Fibroblast of lung (primary cell): ENCODE measurements at regions not wholly inside any gene's neighbourhood (a gene's known extent, or its start where the extent isn't known, plus 50 kb on each side); places are given as distances from the start of the nearest gene placed in this dataset.
"Not testable (repeated sequence)": the region's sequence is repeated elsewhere in the genome, so short reads cannot be mapped to it uniquely, and the experiment has no call there.

Source experiments
- DNase-seq, 2 donors: peaks; one replicate each; pipeline versions ENCODE4 v3.0.0 to v3.0.0-alpha.2; 2010; ENCODE audit warnings: low read depth in 2 of 2
- H2AFZ ChIP-seq: 2 replicates; pipeline ENCODE4 v1.5.1; 2012; ENCODE audit warnings: low read length, control low read depth, inconsistent platforms
- H3K27ac ChIP-seq: 2 replicates; pipeline ENCODE4 v1.5.1; 2011; ENCODE audit warnings: low read length, control low read depth; ENCODE audit not compliant: insufficient read depth
- H3K27me3 ChIP-seq: 2 replicates; pipeline ENCODE4 v1.5.1; 2011; ENCODE audit warnings: mild to moderate bottlenecking, low read length; ENCODE audit not compliant: control insufficient read depth, insufficient read depth
- H3K36me3 ChIP-seq: 2 replicates; pipeline ENCODE4 v1.5.1; 2011; ENCODE audit warnings: low read length; ENCODE audit not compliant: control insufficient read depth, insufficient read depth
- H3K4me1 ChIP-seq: 2 replicates; pipeline ENCODE4 v1.5.1; 2011; ENCODE audit warnings: low read length; ENCODE audit not compliant: control insufficient read depth, insufficient read depth; ENCODE audit errors: extremely low read depth
- H3K4me2 ChIP-seq: 2 replicates; pipeline ENCODE4 v1.5.1; 2011; ENCODE audit warnings: low read length, control low read depth; ENCODE audit not compliant: insufficient read depth; ENCODE audit errors: extremely low read depth
- H3K4me3 ChIP-seq, 4 experiments: fragments of 200-600 bp in 1 of 4; sonication (generic) in 1 of 4; replicated peaks in 1 of 4; 2 replicates each; pipeline ENCODE4 v1.5.1; 2011 to 2016; ENCODE audit warnings: low read length in 4 of 4, low read depth in 3 of 4, mild to moderate bottlenecking in 3 of 4, control low read depth in 2 of 4, inconsistent platforms in 1 of 4, mixed read lengths in 1 of 4; ENCODE audit not compliant: insufficient read depth in 1 of 4; ENCODE audit errors: control extremely low read depth in 1 of 4
- H3K79me2 ChIP-seq: 2 replicates; pipeline ENCODE4 v1.5.1; 2012; ENCODE audit warnings: mild to moderate bottlenecking, low read length, inconsistent platforms; ENCODE audit not compliant: control insufficient read depth, insufficient read depth
- H3K9ac ChIP-seq: 2 replicates; pipeline ENCODE4 v1.5.1; 2011; ENCODE audit warnings: mild to moderate bottlenecking, low read length, control low read depth; ENCODE audit not compliant: insufficient read depth
- H3K9me3 ChIP-seq: 2 replicates; pipeline ENCODE4 v1.5.1; 2012; ENCODE audit warnings: low read depth, low read length; ENCODE audit not compliant: control insufficient read depth, insufficient read depth
- H4K20me1 ChIP-seq: 2 replicates; pipeline ENCODE4 v1.5.1; 2011; ENCODE audit warnings: low read length; ENCODE audit not compliant: control insufficient read depth, insufficient read depth; ENCODE audit errors: extremely low read depth
- EZH2 ChIP-seq: IDR thresholded peaks from 2 replicates; pipeline ENCODE4 v1.5.1; 2012; ENCODE audit warnings: low read length, control low read depth, mild to moderate bottlenecking; ENCODE audit errors: missing control alignments
- TF ChIP-seq, protein P1 (sequence below), 2 donors: IDR thresholded peaks in 1 of 2; conservative IDR thresholded peaks in 1 of 2; 1 replicate in 1 of 2; 2 replicates in 1 of 2; pipeline ENCODE4 v1.5.1; 2011 to 2012; ENCODE audit warnings: low read length in 2 of 2, control low read depth in 1 of 2, inconsistent platforms in 1 of 2, low read depth in 1 of 2, mild to moderate bottlenecking in 1 of 2

DNA sequence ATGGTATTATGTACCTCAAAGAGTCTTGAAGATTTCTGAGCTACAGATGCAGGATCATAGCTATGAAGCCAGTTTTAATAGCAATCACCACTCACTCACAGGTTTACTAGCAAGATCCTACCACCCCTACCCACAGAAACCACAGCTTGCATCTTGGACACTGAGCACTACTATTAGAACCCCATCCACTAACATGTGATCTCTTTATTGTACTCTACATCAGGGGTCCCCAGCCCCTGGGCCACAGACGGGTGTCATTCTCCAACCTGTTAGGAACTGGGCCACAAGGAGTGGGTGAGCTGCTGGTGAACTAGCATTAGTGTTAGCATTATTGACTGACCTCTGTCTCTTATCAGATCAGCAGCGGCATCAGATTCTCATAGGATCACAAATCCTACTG is 844.8 kb upstream of the CHORDC1 start:
- Histone ChIP-seq H3K36me3 (no peaks in the 10 kb centered on the region), H3K4me3 (no peak overlapping the region), H3K79me2 (no peaks in the 10 kb centered on the region), H3K27me3 (no peaks in the 10 kb centered on the region), H3K9ac (no peak overlapping the region), H3K27ac (no peak overlapping the region), H3K4me2 (no peak overlapping the region), H3K4me1 (no peaks in the 10 kb centered on the region), H2AFZ (no peak overlapping the region), H4K20me1 (no peaks in the 10 kb centered on the region), H3K9me3 (no peaks in the 10 kb centered on the region)
- TF ChIP-seq EZH2 = no peak
- TF ChIP-seq, protein P1, sequence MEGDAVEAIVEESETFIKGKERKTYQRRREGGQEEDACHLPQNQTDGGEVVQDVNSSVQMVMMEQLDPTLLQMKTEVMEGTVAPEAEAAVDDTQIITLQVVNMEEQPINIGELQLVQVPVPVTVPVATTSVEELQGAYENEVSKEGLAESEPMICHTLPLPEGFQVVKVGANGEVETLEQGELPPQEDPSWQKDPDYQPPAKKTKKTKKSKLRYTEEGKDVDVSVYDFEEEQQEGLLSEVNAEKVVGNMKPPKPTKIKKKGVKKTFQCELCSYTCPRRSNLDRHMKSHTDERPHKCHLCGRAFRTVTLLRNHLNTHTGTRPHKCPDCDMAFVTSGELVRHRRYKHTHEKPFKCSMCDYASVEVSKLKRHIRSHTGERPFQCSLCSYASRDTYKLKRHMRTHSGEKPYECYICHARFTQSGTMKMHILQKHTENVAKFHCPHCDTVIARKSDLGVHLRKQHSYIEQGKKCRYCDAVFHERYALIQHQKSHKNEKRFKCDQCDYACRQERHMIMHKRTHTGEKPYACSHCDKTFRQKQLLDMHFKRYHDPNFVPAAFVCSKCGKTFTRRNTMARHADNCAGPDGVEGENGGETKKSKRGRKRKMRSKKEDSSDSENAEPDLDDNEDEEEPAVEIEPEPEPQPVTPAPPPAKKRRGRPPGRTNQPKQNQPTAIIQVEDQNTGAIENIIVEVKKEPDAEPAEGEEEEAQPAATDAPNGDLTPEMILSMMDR (conservative IDR thresholded peaks at IDR 0.05 in 1 of 2, IDR thresholded peaks at IDR 0.05 in 1 of 2; ENCODE audit: low read depth in 1 of 2, low read length in 2 of 2) = no peak
- DNase-seq = no peak

GRCh38 chr11:91066456-91067047 is 843.7 kb upstream of the CHORDC1 start:
- no peaks in the 10 kb centered on the region for H3K79me2 ChIP-seq
- no peaks in the 10 kb centered on the region for H3K27me3 ChIP-seq
- no peaks in the 10 kb centered on the region for H3K9me3 ChIP-seq
- H3K4me3 ChIP-seq = no peak overlapping the region
- no peak overlapping the region for H3K9ac ChIP-seq
- no peaks in the 10 kb centered on the region for H3K36me3 ChIP-seq
- no peak for TF ChIP-seq EZH2
- TF ChIP-seq, protein P1 (conservative IDR thresholded peaks at IDR 0.05 in 1 of 2, IDR thresholded peaks at IDR 0.05 in 1 of 2; ENCODE audit: low read depth in 1 of 2, low read length in 2 of 2) = no peak
- H3K4me2 ChIP-seq = no peak overlapping the region
- no peak overlapping the region for H2AFZ ChIP-seq
- no peak overlapping the region for H3K27ac ChIP-seq
- no peak for DNase-seq
- no peaks in the 10 kb centered on the region for H3K4me1 ChIP-seq
- H4K20me1 ChIP-seq = no peaks in the 10 kb centered on the region

GRCh38 chr11:91063399-91063798 is 840.5 kb upstream of the CHORDC1 start:
- not testable (repeated sequence) for H2AFZ ChIP-seq, H4K20me1 ChIP-seq, H3K36me3 ChIP-seq, H3K4me3 ChIP-seq, H3K27me3 ChIP-seq, DNase-seq, H3K79me2 ChIP-seq, H3K27ac ChIP-seq, H3K9me3 ChIP-seq, H3K4me2 ChIP-seq, H3K9ac ChIP-seq, H3K4me1 ChIP-seq
